GM19035 (cell line): ENCODE measurements at regions not wholly inside any gene's neighbourhood (a gene's known extent, or its start where the extent isn't known, plus 50 kb on each side); places are given as distances from the start of the nearest gene placed in this dataset.

Experiments used
- ATAC-seq: cut with Tn5 transposase; IDR thresholded peaks from one replicate; pipeline ENCODE4 v1.9.1; 2021; ENCODE audit not compliant: unreplicated experiment

GRCh38 chr12:108029051-108029835 is 99.8 kb upstream of the WSCD2 start:
- ATAC-seq: no peak

- ATAC-seq: no peak
These were observed 96.0 kb upstream of the WSCD2 start for GRCh38 chr12:108033090-108033489.

GRCh38 chr12:108035372-108035771 is 93.7 kb upstream of the WSCD2 start:
- ATAC-seq: no peak

- no peak for ATAC-seq
These were observed 91.1 kb upstream of the WSCD2 start for GRCh38 chr12:108037960-108038359.

- no peak for ATAC-seq
These were observed 89.3 kb upstream of the WSCD2 start for GRCh38 chr12:108039794-108040193.

GRCh38 chr12:108040947-108041346 is 88.1 kb upstream of the WSCD2 start:
- ATAC-seq: no peak

GRCh38 chr12:108043286-108043685 is 85.8 kb upstream of the WSCD2 start:
- ATAC-seq: no peak

GRCh38 chr12:108043750-108044533 is 85.1 kb upstream of the WSCD2 start:
- no peak for ATAC-seq

GRCh38 chr12:108046135-108046534 is 83.0 kb upstream of the WSCD2 start:
- ATAC-seq: no peak

GRCh38 chr12:108046650-108047049 is 82.4 kb upstream of the WSCD2 start:
- no peak for ATAC-seq

- ATAC-seq: no peak
These were observed 82.0 kb upstream of the WSCD2 start for GRCh38 chr12:108047071-108047550.

GRCh38 chr12:108048686-108049085 is 80.4 kb upstream of the WSCD2 start:
- no peak for ATAC-seq

- no peak for ATAC-seq
These were observed 78.4 kb upstream of the WSCD2 start for GRCh38 chr12:108050696-108051095.

GRCh38 chr12:108052260-108052659 is 76.8 kb upstream of the WSCD2 start:
- ATAC-seq: no peak

- ATAC-seq: no peak
These were observed 75.6 kb upstream of the WSCD2 start for GRCh38 chr12:108053512-108053911.

GRCh38 chr12:108054496-108054895 is 74.6 kb upstream of the WSCD2 start:
- ATAC-seq: no peak

GRCh38 chr12:108055141-108055540 is 73.9 kb upstream of the WSCD2 start:
- no peak for ATAC-seq

- no peak for ATAC-seq
These were observed 69.0 kb upstream of the WSCD2 start for GRCh38 chr12:108060067-108060466.

- no peak for ATAC-seq
These were observed 68.2 kb upstream of the WSCD2 start for GRCh38 chr12:108060903-108061302.

GRCh38 chr12:108063192-108063591 is 65.9 kb upstream of the WSCD2 start:
- no peak for ATAC-seq

- ATAC-seq: no peak
These were observed 64.0 kb upstream of the WSCD2 start for GRCh38 chr12:108065069-108065468.
